ENCODE measurements at regions not wholly inside any gene's neighbourhood (a gene's known extent, or its start where the extent isn't known, plus 50 kb on each side); places are given as distances from the start of the nearest gene placed in this dataset.

DNA sequence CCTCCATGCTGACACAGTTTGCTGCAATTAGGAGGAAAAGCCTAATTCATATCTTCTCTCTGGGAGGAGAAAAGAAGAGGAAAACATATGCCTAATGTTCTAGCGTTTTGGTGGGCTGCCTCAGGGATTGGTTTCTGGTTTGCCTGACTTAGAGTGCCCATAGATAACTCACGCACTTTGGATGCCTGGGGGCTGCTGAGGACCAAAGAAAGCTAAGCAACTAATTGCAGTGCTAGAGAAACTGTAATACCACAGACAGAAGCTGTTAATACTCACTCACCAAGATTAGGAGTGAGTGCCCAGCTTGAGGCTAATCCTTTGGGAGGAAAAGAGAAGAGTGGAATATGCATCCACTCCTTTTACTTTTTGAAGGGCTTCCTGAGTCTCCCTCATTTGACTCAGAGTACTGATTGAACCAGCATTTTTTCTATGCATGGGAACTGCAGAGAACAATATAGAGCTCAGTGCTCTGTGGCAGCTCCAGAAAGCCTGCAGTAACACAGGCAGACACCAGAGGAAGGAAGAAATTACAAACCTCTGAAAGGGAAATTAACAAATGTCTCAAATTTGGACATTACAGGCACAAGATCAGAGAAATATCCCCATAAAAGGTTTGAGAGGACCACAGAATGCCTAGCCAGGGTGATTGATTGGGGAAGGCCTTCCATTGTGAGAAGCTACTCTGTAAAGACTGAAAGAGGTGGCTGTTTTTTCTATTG, 666.4 kb downstream of the OLFM4 start:
- TF ChIP-seq POLR2A (IDR thresholded peaks at IDR 0.05) (no peak), CTCF (IDR thresholded peaks at IDR 0.05) (no peak)

Data from upper lobe of left lung (tissue), 4 donors.